ENCODE measurements at regions not wholly inside any gene's neighbourhood (a gene's known extent, or its start where the extent isn't known, plus 50 kb on each side); places are given as distances from the start of the nearest gene placed in this dataset.
A peak's percentile ranks its signal among the peaks of the same experiment; 100 is the strongest.
"Not testable (repeated sequence)": the region's sequence is repeated elsewhere in the genome, so short reads cannot be mapped to it uniquely, and the experiment has no call there.

DNA sequence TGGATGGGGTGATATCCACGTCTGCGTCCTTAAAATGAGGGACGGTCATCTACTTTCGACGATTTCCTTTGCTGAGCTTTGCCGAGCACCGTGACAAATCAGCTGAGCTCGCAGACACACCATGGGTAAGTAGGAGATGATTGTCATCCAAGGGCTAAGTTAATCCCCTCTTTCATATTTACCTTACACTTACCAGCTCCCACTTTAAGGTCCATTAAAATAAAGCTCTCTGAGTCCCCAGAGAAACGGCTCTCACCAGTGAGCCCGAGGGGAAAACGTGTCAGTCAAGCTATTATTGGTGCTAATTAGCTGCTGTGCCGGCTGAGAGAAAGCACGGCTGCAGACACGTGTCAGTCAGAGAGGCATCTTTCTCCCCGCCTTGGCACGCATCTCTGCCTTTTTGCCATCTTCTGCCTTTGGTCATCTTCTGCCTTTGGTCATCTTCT, 72.2 kb downstream of the CRLF2 start:
- no peak overlapping the region for H3K4me3 Mint-ChIP-seq
- DNase-seq = no peak
- H3K27ac Mint-ChIP-seq = no peak overlapping the region
- H3K27me3 Mint-ChIP-seq = no peaks in the 10 kb centered on the region
- ATAC-seq = no peak
- H3K9me3 Mint-ChIP-seq = peaks cover 4 to 9% of the 10 kb centered on the region in 2 donors
- no peaks in the 10 kb centered on the region for H3K4me1 Mint-ChIP-seq

DNA sequence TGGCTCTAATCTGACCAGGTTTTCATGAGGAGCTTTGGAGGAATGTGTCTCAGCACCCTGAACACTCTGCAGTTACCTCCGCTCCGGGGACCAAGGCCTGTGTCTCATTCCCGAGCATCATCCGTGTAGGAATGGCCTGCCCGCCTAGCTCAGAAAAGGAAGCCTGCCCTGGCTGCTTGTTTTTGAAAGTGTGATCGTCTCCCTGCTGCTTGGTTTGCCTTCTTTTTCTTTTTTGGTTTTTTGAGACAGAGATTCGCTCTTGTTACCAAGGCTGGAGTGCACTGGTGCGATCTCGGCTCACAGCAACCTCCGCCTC, 73.3 kb downstream of the CRLF2 start:
- Mint-ChIP-seq H3K4me1 (no peaks in the 10 kb centered on the region), H3K27me3 (no peaks in the 10 kb centered on the region), H3K27ac (no peak overlapping the region), H3K9me3 (peaks cover 4 to 9% of the 10 kb centered on the region in 2 donors), H3K4me3 (no peak overlapping the region)
- ATAC-seq (no peak), DNase-seq (no peak)

DNA sequence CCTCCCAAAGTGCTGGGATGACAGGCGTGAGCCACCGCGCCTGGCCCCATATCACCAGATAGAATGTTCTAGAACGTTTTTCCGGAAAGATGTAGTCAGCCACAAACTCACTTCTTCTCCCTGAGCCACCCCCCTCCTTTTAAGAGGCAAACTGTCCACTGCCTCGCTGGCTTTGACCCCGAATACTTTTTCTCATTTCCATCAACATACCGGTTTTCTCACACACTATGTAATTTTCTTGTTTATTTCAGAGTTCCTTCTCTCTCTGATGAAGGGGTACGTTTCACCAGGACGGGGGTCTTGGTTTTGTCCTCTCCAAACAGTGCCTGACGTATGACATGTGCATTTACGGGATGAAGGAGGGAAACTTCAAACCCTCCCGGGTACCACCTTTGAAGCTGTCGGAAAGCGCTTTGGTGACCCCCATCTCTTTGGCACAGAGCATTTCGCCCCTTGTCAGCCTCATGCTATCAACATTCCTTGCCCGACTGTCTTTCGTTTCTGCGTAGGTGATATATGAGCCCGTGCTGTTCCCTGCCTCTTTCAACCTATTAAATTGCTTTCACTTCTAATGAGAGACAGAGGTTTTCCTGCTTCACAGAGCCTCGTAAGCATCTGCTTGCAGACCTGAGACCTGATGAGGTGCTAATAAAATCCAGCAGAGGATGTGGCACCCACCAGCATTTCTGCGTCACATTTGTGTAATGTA, 73.8 kb downstream of the CRLF2 start:
- Mint-ChIP-seq H3K4me3 (no peak overlapping the region), H3K4me1 (no peaks in the 10 kb centered on the region), H3K27ac (no peak overlapping the region), H3K9me3 (peaks cover 4 to 9% of the 10 kb centered on the region in 2 donors), H3K27me3 (no peaks in the 10 kb centered on the region)
- no peak for DNase-seq
- no peak for ATAC-seq

DNA sequence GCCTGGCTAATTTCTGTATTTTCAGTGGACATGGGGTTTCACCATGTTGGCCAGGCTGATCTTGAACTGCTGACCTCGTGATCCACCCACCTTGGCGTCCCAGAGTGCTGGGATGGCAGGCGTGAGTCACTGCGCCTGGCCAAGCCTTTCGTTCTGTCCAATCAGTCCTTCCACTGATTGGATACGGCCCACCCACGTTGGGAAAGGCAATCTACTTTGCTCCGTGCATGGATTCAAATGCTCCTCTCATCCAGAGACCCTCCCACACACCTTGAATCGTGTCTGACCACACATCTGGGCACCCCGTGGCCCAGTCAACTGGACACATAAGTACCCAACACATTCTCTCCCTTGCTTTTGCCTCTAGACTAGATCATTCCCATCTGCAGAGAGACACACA, 74.9 kb downstream of the CRLF2 start:
- Mint-ChIP-seq H3K9me3 (peaks cover 4 to 9% of the 10 kb centered on the region in 2 donors), H3K27ac (no peak overlapping the region), H3K4me3 (no peak overlapping the region), H3K4me1 (no peaks in the 10 kb centered on the region), H3K27me3 (no peaks in the 10 kb centered on the region)
- no peak for DNase-seq
- ATAC-seq = no peak

DNA sequence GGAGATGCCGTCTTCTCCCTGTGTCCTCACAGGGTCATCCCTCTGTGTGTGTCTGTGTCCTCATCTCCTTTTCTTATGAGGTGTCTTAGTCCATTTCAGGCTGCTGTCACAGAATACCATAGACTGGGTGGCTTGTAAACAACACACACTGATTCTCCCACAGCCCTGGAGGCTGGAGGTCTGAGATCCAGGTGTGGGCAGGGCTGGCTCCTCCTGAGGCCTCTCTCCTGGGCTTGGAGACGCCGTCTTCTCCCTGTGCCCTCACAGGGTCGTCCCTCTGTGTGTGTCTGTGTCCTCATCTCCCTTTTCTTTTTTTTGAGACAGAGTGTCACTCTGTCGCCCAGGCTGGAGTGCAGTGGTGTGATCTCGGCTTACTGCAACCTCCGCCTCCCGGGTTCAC, 75.9 kb downstream of the CRLF2 start:
- H3K4me3 Mint-ChIP-seq, H3K4me1 Mint-ChIP-seq, H3K27me3 Mint-ChIP-seq, H3K27ac Mint-ChIP-seq, DNase-seq, ATAC-seq, H3K9me3 Mint-ChIP-seq: not testable (repeated sequence)

DNA sequence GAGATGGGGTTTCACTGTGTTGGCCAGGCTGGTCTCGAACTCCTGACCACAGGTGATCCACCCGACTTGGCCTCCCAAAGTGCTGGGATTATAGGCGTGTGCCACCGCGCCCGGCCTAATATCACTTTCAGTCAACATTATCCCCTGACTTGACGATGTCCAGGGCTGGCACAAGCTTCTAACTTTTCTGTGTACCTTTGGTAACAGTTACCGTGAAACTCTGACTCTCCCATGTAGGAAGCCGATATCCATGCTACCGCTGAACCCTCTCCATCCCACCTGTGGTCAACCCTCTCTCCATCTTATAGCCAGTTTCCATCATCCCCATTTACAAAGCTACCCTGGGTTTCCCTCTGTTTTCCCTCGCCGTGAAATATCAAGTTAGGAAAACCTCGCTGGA, 77.5 kb downstream of the CRLF2 start:
- Mint-ChIP-seq H3K4me3 (no peak overlapping the region), H3K27me3 (no peaks in the 10 kb centered on the region), H3K4me1 (no peaks in the 10 kb centered on the region), H3K27ac (no peak overlapping the region), H3K9me3 (peaks cover 4 to 9% of the 10 kb centered on the region in 2 donors)
- no peak for ATAC-seq
- no peak for DNase-seq

DNA sequence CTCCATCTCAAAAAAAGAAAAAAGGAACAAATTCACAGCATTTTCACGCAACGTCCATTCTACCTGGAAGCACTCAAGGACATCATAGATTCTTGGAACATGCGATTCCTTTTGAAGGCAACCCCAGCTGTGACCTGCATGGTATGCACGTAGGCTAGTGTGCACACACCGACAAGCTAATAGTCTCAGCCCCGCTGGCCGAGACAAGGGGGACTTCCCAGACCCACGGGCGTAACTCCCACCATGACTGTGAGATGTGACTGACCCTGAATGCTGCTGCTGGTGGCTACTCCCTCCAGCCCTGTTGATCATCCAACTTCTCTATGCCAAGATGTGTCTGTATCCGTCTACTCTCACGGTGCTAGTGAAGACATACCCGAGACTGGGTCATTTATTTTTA, 78.3 kb downstream of the CRLF2 start:
- Mint-ChIP-seq H3K4me3 (no peak overlapping the region), H3K9me3 (peaks cover 4 to 9% of the 10 kb centered on the region in 2 donors), H3K27me3 (no peaks in the 10 kb centered on the region), H3K4me1 (no peaks in the 10 kb centered on the region), H3K27ac (no peak overlapping the region)
- ATAC-seq (no peak), DNase-seq (no peak)

DNA sequence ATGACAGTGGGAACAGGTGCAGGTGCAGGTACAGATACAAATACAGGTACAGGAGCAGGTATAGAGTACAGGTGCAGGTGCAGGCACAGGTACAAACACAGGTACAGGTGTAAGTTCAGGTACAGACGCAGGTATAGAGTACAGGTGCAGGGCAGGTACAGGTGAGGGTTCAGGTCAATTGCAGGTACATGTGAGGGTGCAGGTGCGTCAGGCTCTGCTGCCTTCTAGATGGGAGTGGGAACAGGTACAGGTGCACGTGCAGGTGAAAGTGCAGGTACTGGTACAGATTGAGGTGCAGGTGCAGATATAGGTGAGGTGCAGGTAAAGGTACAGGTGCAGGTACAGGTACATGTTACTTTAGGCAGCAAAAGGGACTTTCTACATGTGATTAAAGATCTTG, 85.7 kb downstream of the CRLF2 start:
- H3K4me3 Mint-ChIP-seq = no peak overlapping the region
- peaks cover 19% of the 10 kb centered on the region for H3K27me3 Mint-ChIP-seq
- no peak overlapping the region for H3K27ac Mint-ChIP-seq
- no peaks in the 10 kb centered on the region for H3K4me1 Mint-ChIP-seq
- no peaks in the 10 kb centered on the region for H3K9me3 Mint-ChIP-seq
- DNase-seq (no peak), ATAC-seq (no peak)

DNA sequence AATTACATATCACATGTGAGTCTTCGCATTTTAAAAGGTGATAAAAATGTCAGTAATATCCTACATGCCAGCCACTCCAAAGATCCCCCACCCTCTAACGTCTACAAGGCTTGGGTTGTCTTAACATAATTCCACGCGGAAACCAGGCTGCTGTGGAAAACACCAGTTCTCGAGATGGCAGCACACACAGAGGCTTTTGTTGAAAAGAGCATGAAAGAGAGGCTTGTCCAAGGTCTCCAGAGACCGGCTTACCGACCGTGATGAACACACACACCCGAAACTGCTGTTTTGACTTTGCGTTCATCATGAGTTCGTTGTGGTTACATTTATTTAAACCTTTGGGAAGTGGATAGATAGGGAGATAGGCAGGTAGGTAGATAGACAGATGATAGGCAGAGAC, 87.9 kb downstream of the CRLF2 start:
- DNase-seq (no peak), ATAC-seq (no peak)
- Mint-ChIP-seq H3K9me3 (no peaks in the 10 kb centered on the region), H3K27me3 (peaks cover 19% of the 10 kb centered on the region), H3K4me3 (no peak overlapping the region), H3K27ac (no peak overlapping the region), H3K4me1 (no peaks in the 10 kb centered on the region)

DNA sequence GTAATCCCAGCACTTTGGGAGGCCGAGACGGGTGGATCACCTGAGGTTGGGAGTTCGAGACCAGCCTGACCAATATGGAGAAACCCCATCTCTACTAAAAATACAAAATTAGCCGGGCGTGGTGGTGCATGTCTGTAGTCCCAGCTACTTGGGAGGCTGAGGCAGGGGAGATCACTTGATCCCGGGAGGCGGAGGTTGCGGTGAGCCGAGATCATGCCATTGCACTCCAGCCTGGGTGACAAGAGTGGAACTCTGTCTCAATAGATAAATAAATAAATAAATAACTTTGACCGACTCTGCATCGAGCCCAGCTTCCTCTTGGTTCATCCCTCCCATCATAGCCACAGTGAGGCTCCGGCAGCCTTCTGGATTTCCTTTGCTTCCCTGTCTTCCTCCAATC, 89.6 kb downstream of the CRLF2 start:
- not testable (repeated sequence) for H3K9me3 Mint-ChIP-seq, H3K4me1 Mint-ChIP-seq, H3K4me3 Mint-ChIP-seq, ATAC-seq, H3K27ac Mint-ChIP-seq
- peak in 1 of 2 donors; percentile 2 for DNase-seq
- H3K27me3 Mint-ChIP-seq = peaks cover 19% of the 10 kb centered on the region

DNA sequence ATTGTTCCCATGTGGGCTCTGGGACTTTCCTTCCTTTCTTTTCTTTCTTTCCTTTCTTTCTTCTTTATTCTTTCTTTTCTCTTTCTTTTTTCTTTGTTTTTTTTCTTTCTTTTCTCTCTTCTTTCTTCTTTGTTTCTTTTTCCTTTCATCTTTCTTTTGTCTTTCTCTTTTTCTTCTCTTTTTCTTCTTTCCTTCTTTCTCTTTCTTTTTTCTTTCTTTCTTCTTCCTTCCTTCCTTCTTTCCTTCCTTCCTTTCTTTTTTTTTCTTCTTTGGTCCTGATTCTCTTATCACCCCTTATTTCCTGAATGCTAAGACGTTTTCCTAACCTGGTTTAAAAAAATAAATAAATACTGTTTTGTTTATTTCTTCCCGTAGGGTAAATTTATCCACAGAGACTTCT, 93.2 kb downstream of the CRLF2 start:
- peaks cover 20% of the 10 kb centered on the region for H3K27me3 Mint-ChIP-seq
- ATAC-seq (no peak), DNase-seq (no peak)
- peak overlapping the region in 1 of 2 donors; percentile 36 for H3K27ac Mint-ChIP-seq
- H3K4me1 Mint-ChIP-seq = no peaks in the 10 kb centered on the region
- no peaks in the 10 kb centered on the region for H3K9me3 Mint-ChIP-seq
- H3K4me3 Mint-ChIP-seq = no peak overlapping the region

DNA sequence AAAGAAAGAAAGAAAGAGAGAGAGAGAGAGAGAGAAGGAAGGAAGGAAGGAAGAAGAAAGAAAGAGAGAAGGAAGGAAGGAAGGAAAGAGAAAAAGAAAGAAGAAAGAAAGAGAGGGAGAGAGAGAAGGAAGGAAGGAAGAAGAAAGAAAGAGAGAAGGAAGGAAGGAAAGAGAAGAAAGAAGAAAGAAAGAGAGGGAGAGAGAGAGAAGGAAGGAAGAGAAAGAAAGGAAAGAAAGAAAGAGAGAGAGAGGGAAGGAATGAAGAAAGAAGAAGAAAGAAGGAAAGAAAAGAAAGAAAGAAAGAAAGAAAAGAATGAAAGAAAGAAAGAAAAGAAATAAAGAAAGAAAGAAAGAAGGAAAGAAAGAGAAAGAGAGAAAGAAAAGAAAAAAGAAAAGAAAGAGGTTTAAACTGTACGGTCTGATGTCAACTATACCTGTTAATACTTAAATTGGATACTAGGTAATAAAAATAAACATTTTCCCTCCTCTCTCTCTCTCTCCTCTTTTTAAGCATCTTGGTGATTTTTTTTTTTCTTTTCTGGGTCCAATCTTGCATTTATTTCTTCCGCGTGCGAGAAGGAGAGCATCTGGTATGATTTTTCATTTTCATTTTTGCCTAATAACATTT, 93.8 kb downstream of the CRLF2 start:
- Mint-ChIP-seq H3K27ac (peak overlapping the region in 1 of 2 donors; percentile 60), H3K27me3 (peaks cover 15% of the 10 kb centered on the region), H3K4me3 (no peak overlapping the region), H3K9me3 (no peaks in the 10 kb centered on the region), H3K4me1 (no peaks in the 10 kb centered on the region)
- ATAC-seq = no peak
- DNase-seq = no peak

DNA sequence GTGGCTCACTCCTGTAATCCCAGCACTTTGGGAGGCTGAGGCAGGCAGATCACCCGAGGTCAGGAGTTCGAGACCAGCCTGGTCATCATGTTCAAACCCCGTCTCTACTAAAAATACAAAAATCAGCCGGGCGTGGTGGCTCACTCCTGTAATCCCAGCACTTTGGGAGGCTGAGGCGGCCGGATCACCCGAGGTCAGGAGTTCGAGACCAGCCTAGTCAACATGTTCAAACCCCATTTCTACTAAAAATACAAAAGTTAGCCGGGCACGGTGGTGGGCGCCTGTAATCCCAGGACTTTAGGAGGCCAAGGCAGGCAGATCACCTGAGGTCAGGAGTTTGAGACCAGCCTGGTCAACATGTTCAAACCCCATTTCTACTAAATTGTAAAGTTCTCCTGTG, 97.0 kb downstream of the CRLF2 start:
- H3K9me3 Mint-ChIP-seq, ATAC-seq, H3K27ac Mint-ChIP-seq, DNase-seq, H3K4me3 Mint-ChIP-seq: not testable (repeated sequence)
- Mint-ChIP-seq H3K27me3 (peaks cover 34% of the 10 kb centered on the region), H3K4me1 (peaks cover 12% of the 10 kb centered on the region)

DNA sequence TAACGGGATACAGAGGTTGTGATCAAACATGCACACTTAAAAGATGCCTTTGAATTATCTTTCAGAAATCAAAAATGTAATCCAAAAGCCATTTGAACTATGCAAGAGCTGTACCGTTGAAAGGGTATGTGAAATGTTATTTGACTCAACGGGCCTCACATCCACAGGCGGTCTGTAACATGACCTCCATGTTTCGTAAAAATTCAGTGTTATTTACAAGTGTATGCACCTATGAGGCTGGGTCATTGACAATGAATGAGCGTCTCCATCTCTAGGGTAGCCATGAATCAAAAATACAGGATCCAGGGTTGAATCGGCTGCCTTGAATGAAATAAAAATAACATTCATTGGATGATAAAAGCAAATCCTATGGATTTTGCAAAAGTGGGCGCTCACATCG, 100.1 kb downstream of the CRLF2 start:
- DNase-seq (no peak), ATAC-seq (no peak)
- no peak overlapping the region for H3K27ac Mint-ChIP-seq
- peaks cover 12% of the 10 kb centered on the region for H3K4me1 Mint-ChIP-seq
- H3K27me3 Mint-ChIP-seq = peaks cover 55% of the 10 kb centered on the region
- H3K4me3 Mint-ChIP-seq = no peak overlapping the region
- H3K9me3 Mint-ChIP-seq = peaks cover 7 to 15% of the 10 kb centered on the region in 2 donors

DNA sequence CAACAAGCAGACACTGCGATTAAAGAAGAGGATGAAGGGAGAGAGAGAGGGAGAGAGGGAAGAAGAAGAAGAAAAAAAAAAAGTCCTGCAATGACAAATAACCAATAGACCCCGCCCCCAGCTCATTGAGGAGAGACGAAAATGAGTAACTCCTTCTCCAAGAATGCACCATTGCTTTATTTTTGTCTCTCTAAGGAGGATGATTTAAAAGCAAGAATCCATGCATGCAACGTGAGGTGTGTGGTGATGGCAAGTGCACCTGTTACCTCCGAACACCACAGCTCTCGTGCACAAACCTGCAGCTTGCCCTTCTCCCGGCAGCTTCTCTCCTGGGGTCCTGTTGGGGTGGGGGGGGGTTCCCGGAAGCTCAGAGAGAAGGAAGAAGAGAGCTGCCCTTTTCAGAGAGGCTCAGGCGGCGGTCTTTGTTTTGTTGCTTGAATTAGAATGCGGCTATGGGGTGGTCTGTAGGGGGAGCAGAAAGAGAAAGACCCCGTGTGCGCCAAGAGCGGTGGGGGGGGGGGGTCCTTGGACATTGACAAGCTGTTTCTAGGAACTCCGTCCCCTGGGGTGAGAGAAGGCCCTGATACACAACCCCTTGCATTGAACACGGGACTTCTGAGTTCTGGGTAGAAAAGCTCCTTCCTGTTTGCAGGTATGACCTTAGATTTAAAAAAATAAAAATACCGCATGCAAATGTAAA, 100.7 kb downstream of the CRLF2 start:
- ATAC-seq (no peak), DNase-seq (no peak)
- no peak overlapping the region for H3K27ac Mint-ChIP-seq
- peaks cover 7 to 15% of the 10 kb centered on the region in 2 donors for H3K9me3 Mint-ChIP-seq
- H3K27me3 Mint-ChIP-seq = peaks cover 57% of the 10 kb centered on the region
- H3K4me3 Mint-ChIP-seq = peak overlapping the region; percentile 33 to 63
- peaks cover 12% of the 10 kb centered on the region for H3K4me1 Mint-ChIP-seq

DNA sequence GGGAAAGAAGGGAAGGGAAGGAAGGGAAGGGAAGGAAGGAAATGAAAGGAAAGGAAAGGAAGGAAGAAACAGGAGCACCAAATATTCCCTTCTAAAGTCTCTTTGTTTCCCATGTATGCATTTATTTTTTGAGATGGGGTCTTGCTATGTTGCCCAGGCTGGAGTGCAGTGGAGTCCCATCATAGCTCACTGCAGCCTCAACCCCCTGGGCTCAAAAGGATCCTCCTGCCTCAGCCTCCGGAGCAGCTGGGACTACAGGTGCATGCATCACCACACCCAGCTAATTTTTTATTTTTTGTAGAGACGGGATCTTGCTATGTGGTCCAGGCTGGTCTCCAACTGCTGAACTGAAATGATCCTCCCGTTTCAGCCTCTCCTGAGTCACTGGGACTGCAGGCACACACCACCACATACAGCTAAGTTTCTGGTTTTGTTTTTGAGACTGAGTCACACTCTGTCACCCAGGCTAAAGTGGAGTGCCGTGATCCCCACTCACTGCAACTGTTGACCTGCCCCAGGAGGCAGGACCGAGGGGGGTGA, 102.8 kb downstream of the CRLF2 start:
- H3K27ac Mint-ChIP-seq = no peak overlapping the region

More for the DNA sequence above, 102.8 kb downstream of the CRLF2 start:
- H3K27me3 Mint-ChIP-seq = peaks cover 68% of the 10 kb centered on the region
- H3K4me3 Mint-ChIP-seq = no peak overlapping the region
- ATAC-seq (no peak), DNase-seq (no peak)
- H3K4me1 Mint-ChIP-seq = peaks cover 12% of the 10 kb centered on the region
- H3K9me3 Mint-ChIP-seq = peaks cover 7 to 15% of the 10 kb centered on the region in 2 donors

Measured in stimulated activated naive CD8-positive, alpha-beta T cell treated with anti-CD3 and anti-CD28 coated beads, Interleukin-15, amount 100 ng/mL, for 72 hours (primary cell).